Breast epithelium (tissue), 4 donors: ENCODE measurements at regions not wholly inside any gene's neighbourhood (a gene's known extent, or its start where the extent isn't known, plus 50 kb on each side); places are given as distances from the start of the nearest gene placed in this dataset.

ENCODE experiments used
- DNase-seq, 2 donors: peaks; one replicate each; pipeline ENCODE4 v3.0.0-alpha.2; 2019; ENCODE audit warnings: low spot score in 2 of 2
- H3K27ac ChIP-seq, 2 donors: fragments of 200-600 bp; sonication (generic) in 1 of 2; one replicate each; pipeline ENCODE4 v1.5.1; 2016 to 2019; ENCODE audit warnings: mild to moderate bottlenecking in 1 of 2
- H3K27me3 ChIP-seq, 2 donors: fragments of 200-600 bp; sonication (generic) in 1 of 2; one replicate each; pipeline versions ENCODE4 v1.5.1 to v1.6.0; 2017 to 2019; ENCODE audit warnings: control low read depth in 1 of 2, mild to moderate bottlenecking in 1 of 2
- H3K36me3 ChIP-seq: fragments of 200-600 bp; one replicate; pipeline ENCODE4 v1.5.1; 2019
- H3K4me1 ChIP-seq, 2 donors: fragments of 200-600 bp; sonication (generic); one replicate each; pipeline ENCODE4 v1.5.1; 2016 to 2019; ENCODE audit warnings: control low read depth in 1 of 2
- H3K4me3 ChIP-seq, 3 donors: fragments of 200-600 bp; sonication (generic); 1 replicate in 2 of 3; 2 replicates in 1 of 3; pipeline ENCODE4 v1.5.1; 2016 to 2019; ENCODE audit warnings: mild to moderate bottlenecking in 3 of 3, moderate library complexity in 2 of 3
- H3K9me3 ChIP-seq, 2 donors: fragments of 200-600 bp; sonication (generic) in 1 of 2; one replicate each; pipeline ENCODE4 v1.5.1; 2016 to 2019; ENCODE audit warnings: control low read depth in 1 of 2
- CTCF ChIP-seq, 3 donors: fragments of 450-650 bp; IDR thresholded peaks; one replicate each; pipeline ENCODE4 v1.5.1; 2016 to 2017; ENCODE audit warnings: antibody characterized with exemption in 3 of 3, mild to moderate bottlenecking in 3 of 3, moderate library complexity in 3 of 3
- POLR2A ChIP-seq: fragments of 450-650 bp; IDR thresholded peaks from one replicate; pipeline ENCODE4 v1.6.1; 2016; ENCODE audit warnings: antibody characterized with exemption, mild to moderate bottlenecking, moderate library complexity
- POLR2AphosphoS5 ChIP-seq, 3 donors: sonication (generic); formaldehyde crosslinking; IDR thresholded peaks; one replicate each; pipeline ENCODE4 v1.6.1; 2017; ENCODE audit warnings: antibody characterized with exemption in 3 of 3
- intact Hi-C: fragments of 100-400 bp; cut with DNase I; formaldehyde crosslinking; loops from one replicate; pipeline ENCODE4 v1.15.1; 2023; ENCODE audit warnings: low total_unique reads

- H3K36me3 ChIP-seq: no peaks in the 10 kb centered on the region
- H3K27me3 ChIP-seq: peaks cover 0 to 7% of the 10 kb centered on the region in 2 donors
- H3K27ac ChIP-seq: no peak overlapping the region
- intact Hi-C loops: no loop called here
- H3K9me3 ChIP-seq: no peaks in the 10 kb centered on the region
- H3K4me3 ChIP-seq: no peak overlapping the region
- no peak for TF ChIP-seq CTCF (IDR thresholded peaks at IDR 0.05)
- TF ChIP-seq POLR2AphosphoS5 (IDR thresholded peaks at IDR 0.05): no peak
- no peak for TF ChIP-seq POLR2A
- no peaks in the 10 kb centered on the region for H3K4me1 ChIP-seq
- no peak for DNase-seq
These were observed 93.6 kb downstream of the TASL start for GRCh38 chrX:30483996-30484395.

GRCh38 chrX:30468471-30468870 is 109.1 kb downstream of the TASL start:
- H3K4me3 ChIP-seq: no peak overlapping the region
- no peaks in the 10 kb centered on the region for H3K4me1 ChIP-seq
- DNase-seq: no peak
- intact Hi-C loops: no loop called here
- TF ChIP-seq POLR2AphosphoS5 (IDR thresholded peaks at IDR 0.05): no peak
- no peak for TF ChIP-seq CTCF (IDR thresholded peaks at IDR 0.05)
- no peak for TF ChIP-seq POLR2A
- H3K27ac ChIP-seq: no peak overlapping the region
- no peaks in the 10 kb centered on the region for H3K9me3 ChIP-seq
- peaks cover 0 to 12% of the 10 kb centered on the region in 2 donors for H3K27me3 ChIP-seq
- H3K36me3 ChIP-seq: no peaks in the 10 kb centered on the region
